CD4-positive, alpha-beta T cell treated with Interleukin-6 for 4 hours (primary cell): ENCODE measurements at regions not wholly inside any gene's neighbourhood (a gene's known extent, or its start where the extent isn't known, plus 50 kb on each side); places are given as distances from the start of the nearest gene placed in this dataset.

Experiments
- DNase-seq: peaks from one replicate; pipeline ENCODE4 v3.0.0-alpha.2; 2020; ENCODE audit warnings: mixed read lengths

DNA sequence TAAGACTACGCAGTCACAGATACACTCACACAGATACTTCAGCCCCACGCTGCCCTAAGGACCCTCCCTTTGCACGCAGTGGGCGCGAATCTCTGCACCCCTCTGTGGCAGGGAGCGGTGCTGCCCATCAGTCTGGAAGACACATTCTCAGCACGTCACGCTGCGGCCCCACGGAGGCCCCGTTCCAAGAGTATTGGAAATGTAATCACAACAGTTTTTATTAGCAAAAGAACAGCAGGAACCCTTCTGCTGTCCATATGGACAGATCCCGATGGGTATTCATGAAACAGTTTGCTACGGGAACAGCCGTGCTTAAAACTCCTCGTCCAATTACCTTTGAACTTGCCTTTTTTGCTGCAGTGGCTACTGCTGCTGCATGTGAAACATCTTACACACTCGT lies 131.0 kb downstream of the RPS24 start:
- DNase-seq: no peak

DNA sequence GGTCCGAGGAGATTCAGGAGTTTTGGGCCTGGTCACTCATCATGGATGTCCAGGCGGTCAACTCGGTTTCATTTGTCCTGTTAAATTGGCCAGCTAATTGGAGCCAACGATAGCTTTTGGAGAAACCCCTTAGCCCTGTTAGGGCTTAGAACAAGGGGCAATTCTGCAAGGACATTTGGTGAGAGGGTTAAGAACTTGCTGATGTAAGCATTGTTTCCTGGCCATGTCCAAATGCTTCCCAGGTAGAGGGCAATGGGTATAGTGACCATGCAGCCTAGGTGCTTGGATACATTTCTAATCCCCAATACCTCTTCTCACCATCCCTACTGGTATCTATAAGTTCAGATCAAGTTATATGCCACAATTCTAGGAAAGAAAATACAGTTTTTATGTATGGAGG lies 131.5 kb downstream of the RPS24 start:
- DNase-seq: no peak

- no peak for DNase-seq
These were observed 132.0 kb downstream of the RPS24 start for GRCh38 chr10:78165617-78166016.

DNA sequence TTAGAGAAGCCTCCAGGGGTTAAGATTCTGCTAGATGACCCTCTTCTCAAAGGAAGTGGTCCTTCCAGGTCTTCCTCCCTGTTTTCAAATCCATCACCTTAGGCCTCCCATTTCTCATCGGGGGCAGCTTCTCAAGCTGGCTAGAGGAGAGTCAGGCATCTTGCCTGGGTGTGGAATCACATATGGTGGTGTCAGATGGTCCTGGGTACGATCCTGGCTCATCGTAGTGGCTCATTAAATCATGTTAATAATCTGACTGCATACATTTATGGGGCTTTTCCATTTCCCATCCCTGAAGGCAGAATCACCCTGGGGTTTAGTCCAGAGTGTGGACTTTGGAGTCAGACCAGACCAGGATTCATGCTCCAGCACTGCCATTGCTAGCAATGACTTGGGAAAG lies 132.6 kb downstream of the RPS24 start:
- no peak for DNase-seq

DNA sequence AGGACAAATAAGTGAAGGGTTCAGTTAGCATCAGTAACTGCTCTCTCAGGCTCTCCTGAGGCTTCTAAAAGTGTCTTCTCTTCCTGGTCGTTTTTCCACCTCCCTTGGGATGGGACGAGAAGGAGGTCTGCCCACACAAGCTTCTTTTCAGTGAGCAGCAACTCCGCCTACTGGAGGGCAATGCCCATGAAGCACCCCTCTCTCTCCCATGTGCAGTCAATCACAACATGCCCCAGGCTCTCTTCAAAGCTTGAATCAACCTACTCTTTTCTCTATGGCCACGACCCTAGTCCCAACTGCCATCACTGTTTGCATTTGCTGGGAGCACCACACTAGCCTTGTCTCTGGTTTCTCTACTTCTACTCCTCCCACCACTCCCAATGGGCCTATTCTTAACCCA lies 135.6 kb downstream of the RPS24 start:
- no peak for DNase-seq

- DNase-seq: no peak
These were observed 136.4 kb downstream of the RPS24 start for GRCh38 chr10:78170026-78170475.

DNA sequence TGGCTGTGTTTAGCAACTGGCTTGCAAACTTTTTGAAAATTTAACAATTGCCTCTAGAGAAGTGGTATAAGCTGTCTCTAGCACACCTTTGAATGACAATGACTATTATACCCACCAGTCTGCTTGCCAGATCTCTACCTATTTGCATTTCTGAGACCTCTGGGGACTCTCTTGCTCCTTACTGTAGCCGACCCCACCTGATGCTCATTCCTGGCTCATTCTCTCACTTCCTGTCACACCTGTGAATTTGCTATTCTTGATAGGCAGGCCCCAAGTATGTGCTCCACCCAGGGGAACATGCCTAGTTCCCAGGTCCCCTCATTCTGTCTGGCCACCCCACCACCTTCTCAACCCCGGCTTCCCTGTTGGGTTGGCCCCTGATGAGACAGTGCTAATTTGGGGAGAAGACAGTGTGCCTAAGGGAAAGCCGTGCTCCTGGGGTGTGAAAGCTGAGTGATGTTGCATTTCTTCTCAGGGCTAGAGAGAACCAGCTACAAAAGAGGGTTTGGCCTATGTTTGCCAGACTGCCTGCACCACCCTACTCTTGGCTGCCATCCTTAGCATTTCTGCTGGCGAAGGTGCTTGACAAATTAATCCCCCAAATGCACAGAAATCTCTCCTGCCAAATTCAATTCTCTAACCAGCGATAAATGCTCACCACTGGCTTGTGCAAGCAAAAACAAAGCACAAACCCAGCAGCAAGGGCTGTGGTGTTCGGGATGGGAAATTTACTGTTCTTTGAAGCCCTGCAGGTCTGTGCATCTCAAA lies 138.2 kb downstream of the RPS24 start:
- no peak for DNase-seq

DNA sequence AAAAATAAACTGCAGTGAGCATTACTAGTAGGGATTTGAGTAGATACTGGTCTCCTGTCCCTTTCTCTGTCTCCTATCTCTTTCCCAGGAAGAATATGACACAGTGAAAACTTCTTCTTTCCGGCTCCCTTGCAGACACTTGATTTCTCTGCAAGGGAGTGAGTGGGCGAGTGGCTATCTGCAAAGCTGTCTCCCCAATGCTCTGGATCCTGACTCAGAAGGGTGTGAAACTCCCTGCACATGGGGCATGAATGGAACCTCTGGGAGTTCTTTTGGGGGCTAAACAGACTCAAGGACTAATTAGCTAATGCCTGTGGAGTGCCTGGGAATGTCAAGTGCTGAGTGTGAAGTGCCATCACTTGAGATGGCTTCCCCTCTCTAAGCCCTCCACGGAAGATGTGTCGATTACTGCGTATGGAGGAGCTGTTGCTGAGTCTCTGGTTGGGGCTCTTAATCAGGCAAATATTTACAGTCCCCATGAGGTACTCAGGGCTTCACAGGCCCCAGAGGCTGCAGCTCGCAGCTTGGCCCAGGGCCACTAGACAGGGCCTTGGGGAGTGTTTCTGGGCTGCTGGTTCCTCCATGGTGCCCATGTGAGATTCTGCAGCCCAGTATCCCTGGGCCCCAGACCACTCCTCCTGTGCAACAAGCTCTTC lies 139.8 kb downstream of the RPS24 start:
- DNase-seq: no peak

GRCh38 chr10:78175444-78176015 lies 141.9 kb downstream of the RPS24 start:
- no peak for DNase-seq

GRCh38 chr10:78176320-78177317 lies 143.0 kb downstream of the RPS24 start:
- DNase-seq: no peak

DNA sequence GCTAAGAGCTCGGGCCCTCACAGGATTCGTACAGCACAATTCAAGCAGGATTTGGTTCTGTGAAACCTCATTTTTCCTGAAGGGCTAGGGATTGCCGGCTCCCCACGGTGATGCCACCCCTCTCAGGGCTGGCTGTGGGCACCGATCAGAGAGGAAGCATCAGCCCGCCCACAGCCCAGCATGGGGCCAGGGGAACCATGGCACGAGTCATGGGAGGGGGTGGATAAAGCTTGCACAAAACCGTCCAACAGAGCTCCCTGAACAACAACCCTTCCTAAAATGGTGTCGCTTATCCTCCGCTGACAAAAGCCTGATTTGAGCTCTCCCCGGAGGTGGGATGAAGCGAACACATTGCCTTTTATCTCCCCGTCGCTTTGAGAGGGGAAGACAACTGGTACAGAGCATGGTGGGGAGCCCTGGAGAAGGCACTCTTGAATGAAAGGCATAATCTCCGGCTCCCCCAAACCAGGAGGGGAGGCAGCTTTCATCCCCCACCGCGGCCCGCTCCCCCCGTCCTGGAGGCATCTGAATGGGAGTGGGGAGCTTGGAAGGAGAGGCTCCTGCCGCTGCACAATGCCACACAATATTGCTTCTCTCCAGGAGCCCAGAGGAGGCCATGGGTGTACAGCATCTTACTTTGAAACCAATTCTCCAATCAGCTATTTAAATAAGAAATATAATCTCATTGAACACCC lies 144.0 kb downstream of the RPS24 start:
- no peak for DNase-seq

DNA sequence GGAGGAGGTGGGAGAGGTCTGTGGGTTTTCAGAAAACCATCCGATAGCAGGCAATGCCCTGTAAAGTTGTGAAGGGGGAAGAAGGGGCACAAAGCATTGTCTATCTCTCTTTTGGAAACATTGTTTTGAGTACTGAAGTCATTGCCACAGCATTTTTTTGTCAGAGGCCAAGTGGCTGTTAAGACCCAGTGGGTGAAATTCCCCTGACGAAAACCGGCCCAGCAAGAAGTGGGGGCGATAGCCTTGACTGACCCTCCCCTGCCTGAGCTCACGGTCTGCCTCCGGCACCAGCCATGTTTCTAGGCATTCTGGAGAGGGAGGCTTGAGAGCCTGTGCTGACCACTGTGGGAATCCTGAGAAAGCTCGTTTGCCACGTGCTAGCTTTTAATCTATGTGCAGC lies 144.7 kb downstream of the RPS24 start:
- DNase-seq: no peak

GRCh38 chr10:78178940-78179339 lies 145.3 kb downstream of the RPS24 start:
- DNase-seq: no peak

DNA sequence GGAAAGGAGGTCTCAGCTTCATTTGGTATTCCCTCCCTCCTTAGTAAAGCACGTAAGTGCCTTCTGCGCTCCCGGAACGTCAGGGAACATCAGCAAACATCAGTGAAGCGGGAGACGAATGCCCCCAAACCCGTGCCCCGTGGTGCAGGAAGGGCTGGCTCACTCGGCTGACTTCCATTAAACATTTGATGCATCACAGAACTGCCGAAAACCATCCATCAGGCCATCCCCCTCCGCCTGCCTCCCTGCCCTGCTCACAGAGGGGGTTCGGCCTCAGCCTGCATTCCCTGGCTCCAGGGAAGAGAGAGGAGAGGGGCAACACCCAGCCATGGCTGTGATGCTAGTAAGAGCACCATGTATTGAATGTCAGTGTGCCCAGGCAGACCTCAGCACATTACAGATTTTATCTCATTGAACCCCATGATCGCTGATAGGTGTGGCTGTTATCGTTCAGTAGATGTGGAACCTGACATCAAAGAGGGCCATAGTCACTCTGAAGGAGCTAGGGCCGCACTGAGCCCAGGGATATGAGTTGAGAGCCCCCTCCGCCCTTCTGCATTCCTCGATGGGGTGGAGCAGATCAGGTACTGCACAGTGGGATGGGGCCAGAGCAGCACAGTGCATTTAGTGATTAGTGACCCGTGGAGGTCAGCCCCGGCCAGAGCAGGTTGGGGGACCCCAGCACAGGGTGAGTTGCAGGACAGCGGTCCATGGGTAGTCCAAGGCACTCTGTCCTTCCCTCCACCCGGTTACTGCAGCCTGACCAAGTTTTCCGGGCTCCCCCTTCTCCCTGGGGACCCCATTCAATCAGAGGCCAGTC lies 146.4 kb downstream of the RPS24 start:
- DNase-seq: no peak

DNA sequence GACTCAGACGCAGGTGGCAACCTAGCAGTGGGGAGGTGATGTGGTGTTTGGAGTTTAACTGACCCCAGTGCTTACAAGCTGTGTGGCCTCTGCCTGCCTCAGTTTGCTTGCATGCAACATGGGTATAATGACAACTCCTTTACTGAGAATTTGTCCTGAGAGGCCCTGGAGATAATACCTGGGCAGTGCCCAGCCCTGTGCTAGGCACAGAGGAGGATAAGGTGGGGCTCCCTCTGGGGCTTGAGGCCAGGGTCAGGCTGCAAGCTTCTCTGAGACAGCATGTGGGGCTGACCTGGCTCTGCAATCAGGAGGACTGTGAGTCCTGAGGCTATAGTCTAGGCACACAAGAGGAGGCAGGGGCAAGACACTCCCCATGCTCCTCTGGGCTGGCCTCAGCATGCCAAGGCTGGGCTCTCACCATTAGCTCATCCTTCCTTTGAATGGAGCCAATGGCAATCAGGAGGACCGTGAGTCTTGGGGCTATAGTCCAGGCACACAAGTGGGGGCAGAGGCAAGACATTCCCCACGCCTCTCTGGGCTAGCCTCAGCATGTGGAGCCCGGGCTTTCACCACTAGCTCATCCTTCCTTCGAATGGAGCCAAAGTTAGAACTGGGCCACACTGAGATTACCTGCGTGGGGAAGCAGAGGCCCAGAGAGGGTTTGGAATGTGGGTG lies 147.9 kb downstream of the RPS24 start:
- DNase-seq: no peak

DNA sequence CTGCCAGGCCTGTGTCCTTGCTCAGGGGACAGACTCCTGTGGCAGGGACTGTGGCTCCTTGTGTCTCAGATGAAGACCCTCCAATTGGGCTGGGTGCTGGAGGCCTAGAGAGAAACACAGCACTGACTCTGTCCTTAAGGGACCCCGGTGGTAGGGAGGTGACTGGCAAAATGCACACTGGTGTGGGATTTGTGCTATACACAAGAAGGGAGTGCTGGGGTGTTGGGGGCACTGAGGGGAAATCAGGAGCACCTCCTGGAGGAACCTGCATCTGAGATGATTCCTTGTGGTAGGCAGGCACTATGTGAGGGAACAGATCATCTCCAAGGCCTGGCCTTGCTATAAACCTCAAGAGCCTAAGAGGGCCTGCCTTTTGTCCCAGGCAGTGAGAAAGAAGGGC lies 149.2 kb downstream of the RPS24 start:
- DNase-seq: no peak

DNA sequence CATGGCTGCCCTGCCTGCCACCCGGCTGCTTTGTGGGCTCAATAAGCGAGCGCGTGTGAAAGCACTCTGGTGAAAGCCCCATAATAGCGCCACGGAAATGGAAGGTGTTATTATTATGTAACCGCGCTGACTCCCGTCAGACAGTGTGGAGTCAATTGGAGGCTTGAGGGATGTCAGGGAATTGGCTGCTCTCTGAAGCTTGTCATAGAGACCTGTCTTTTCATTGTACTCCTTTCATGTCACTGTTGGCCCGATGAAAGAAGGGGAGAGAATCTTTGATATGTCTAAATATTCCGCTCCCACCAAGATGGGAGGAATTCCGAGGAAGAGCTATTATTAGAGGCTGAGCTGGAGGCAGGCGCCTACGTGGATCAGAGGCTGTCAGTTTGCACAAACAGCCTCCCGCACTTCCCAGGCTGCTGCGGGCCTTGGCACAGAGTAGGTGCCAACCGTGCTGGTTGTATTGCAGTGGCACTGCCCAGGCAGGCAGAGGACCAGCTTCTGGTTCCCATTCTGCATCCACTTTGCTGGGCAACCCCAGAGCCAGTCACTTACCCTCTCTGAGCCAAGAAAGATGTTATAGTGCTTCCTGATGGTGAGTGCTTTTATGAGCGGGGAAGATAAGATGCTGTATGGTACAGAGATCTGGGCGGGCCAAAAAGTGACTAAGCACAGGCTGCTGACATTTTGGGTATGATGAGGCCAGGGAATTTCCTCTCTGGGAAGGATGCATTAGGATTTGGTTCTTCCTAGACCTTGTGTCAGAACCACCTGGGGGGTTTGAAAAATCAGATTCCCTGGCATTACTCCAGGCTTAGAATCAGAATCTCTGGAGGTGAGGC lies 151.4 kb downstream of the RPS24 start:
- no peak for DNase-seq

DNA sequence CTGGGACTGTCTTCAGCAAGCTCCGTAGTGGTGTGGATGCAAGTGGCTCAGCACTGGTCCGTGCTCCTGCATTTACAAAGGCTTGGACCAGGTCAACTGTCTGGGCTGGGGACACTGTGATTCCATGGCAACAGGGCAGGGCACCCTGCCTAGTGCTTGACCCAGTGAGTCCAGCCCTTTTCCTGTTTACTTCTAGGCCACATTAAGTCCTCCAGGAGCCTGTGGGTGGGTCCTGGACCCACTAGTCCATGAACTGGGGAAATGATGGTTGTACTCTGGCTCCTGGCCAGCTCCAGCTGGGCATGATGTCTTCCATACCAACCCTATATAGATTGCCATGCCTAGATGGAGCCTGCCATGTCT lies 152.0 kb downstream of the RPS24 start:
- no peak for DNase-seq

GRCh38 chr10:78186572-78186971 lies 152.9 kb downstream of the RPS24 start:
- no peak for DNase-seq

DNA sequence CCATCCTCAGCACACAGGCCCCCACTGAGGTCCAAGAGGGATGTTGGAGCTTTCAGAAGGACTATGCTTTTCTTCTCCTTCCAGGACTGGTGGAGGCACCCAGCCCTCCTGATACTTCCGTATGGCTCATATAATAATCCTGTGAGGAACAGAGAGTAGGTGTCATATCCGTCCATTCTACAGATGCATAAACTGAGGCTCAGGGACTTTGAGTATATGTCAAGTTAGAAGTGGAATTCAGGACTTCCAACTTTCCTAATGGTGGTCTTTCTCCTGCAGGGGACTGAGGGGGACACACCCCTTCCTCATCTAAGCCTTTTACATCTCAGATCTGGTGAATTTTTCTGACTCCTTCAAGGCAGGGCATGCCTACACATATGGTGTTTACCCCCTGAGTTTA lies 153.7 kb downstream of the RPS24 start:
- DNase-seq: no peak
